GM21515 (cell line): ENCODE measurements at regions not wholly inside any gene's neighbourhood (a gene's known extent, or its start where the extent isn't known, plus 50 kb on each side); places are given as distances from the start of the nearest gene placed in this dataset.

ENCODE experiments used
- ATAC-seq: cut with Tn5 transposase; IDR thresholded peaks from one replicate; pipeline ENCODE4 v1.9.1; 2021; ENCODE audit not compliant: unreplicated experiment

DNA sequence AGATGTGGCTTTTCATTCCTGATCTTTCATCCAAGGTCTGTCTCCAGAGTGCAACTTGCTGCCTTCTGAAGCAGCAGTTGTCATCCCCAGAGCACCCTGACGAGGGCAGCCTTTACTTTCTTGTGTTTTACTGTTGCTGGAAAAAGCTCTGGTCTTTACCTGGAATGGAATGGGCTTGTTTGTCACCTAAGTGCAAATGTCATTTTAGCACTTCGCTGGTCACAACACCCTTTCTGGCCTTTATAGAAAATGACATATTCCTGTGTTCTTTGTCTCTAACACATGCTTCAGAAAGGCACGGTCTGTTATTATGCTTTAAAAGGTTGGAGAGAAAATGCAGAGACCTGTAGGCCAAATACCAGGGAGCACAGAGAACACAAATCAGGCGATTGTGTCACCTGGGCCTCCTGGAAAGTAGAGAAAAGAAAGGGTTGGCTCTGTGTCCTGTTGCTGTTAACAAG is 332.7 kb upstream of the IGFBP7 start:
- ATAC-seq: no peak

- no peak for ATAC-seq
Observed at GRCh38 chr4:57442241-57442640, 332.1 kb upstream of the IGFBP7 start.

DNA sequence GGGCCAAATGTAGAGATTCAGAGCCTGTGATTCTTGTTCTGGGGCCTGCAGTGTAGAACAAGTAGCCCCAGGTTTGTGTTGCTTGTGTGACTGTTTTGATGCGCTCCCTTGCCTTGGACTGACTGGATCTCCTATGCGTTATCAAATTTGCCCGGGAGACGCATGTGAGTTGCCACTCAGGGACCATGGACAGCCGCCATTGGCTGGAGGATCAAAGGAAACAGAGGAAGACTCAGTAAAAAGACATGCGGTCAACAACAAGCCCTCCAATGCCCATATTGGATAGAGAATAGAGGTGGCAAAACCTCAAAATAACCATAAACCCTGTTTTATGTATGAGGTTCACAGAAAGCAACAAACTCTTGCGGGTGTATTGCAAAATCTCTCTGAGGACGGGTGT is 327.5 kb upstream of the IGFBP7 start:
- no peak for ATAC-seq

GRCh38 chr4:57435300-57435699 is 325.1 kb upstream of the IGFBP7 start:
- ATAC-seq: no peak

DNA sequence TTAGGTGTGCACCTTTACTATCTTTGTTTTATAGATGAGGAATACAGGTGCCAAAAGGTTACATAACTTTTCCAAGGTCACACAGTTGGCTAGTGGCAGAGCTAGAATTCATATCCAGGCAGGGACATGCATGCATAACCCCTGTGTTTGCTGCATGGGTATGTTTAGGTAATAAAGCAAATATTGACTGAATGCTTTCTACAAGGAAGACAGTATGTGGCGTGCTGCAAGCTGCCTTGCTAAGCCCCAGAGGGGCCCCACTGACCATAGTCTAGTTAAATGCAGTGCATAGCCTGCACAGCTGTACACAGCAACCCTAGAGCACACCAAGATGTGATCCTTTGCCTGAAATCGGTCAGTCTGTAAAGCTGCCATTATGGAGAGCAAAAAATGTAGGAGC is 320.5 kb upstream of the IGFBP7 start:
- no peak for ATAC-seq

- peak; percentile 83 for ATAC-seq
Observed at GRCh38 chr4:57426779-57427395, 316.7 kb upstream of the IGFBP7 start.

DNA sequence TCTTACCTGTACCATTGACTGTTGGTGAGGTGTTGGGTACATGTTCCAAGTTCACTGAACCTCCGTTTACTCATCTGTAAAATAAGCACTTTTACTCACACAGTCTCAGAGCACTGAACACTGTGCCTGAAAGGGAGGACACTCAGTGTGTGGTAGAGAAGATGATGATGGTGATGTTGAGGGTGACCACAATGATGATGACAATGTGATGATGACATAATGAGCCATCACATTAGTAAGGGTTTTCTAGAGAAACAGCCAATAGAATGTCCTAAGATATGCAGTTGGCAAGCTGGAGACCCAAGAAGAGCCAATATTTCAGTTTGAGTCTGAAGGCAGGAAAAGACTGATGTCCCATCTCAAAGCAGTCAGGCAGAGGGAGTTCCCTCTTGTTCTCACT is 315.4 kb upstream of the IGFBP7 start:
- ATAC-seq: no peak

DNA sequence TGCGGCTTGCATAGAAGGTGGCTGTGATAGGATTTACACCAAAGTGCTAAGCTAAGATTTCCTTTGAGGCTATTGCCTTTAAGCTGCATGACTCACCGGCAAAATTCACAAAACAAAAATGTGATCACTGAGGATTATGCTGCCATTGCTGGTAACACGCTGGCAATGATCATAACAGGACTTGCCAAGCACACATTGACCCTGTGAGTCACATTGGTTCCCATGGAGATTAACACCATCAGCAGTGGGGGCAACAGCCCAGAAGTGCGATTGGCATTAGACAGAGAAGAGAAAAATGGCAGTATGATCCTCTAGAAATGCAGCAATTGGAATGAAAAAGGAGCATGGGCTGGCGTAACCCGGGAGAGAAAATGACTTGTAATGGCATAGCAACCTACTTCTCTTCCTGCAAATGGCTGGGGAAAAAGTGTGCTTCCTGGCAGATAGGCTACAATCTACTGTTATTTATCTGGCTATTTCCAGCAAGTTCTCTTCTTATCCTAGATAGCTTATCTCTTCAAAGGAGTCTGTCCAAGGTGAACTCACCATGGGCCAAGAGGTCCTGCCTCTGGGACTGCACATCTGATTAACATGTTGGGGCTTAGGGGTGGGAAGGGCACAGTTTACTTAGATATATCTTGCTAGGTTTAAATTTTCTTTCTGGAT is 314.2 kb upstream of the IGFBP7 start:
- ATAC-seq: no peak

GRCh38 chr4:57418133-57418532 is 307.9 kb upstream of the IGFBP7 start:
- ATAC-seq: no peak

GRCh38 chr4:57412259-57413054 is 302.3 kb upstream of the IGFBP7 start:
- no peak for ATAC-seq

DNA sequence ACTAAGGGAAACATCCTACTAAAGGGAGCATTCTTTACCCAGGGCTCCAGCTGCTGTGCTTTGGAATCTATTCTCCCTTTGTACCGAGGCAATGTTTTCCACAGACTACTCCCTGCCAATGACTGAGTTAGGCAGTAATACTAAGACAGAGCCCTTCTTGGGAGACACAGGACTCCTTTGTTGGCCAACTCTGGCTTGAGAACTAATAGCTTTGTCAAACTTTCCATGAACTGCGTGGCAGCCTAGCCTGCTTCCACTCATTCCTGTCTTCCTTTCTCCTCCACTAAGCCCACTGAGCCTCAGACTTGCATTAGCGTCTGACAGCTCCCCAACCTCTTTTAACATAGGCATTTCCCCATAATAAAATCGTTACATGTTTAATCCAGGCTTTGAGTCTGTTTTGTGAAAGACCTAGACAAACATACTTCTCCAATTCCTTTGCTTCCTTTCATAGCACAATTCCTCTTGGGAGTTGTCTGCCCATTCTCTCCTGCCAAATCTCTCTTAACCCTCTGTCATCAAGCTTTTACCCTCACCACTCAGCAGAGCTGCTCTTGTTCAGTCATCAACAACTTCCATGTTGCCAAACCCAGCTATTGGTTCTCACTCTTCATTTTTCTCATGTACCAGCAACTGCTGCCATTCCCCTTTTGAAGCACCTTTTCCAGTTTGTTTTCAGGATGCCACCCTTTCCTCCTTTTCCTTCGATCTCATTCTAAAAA is 300.3 kb upstream of the IGFBP7 start:
- no peak for ATAC-seq

DNA sequence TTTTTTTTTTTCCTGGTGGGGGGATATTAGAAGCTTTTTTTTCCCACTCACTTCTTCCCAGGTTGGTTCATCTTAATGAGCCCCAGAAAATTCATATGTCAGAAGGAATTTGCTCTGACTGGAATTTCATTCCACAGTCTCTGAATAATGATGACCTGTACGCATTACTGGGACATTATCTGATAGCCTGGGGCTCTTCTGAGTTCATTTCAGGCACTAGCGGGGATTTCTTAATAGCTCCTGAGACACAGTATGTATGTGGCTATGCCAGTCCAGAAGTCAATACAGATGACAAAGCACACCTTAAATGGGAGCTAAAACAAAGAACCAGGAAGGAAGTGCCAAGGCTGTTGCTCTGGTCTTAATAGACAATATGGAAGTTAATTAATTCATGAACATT is 295.2 kb upstream of the IGFBP7 start:
- ATAC-seq: no peak

- no peak for ATAC-seq
Observed at GRCh38 chr4:57404483-57404882, 294.3 kb upstream of the IGFBP7 start.

- no peak for ATAC-seq
Observed at GRCh38 chr4:57403591-57403990, 293.4 kb upstream of the IGFBP7 start.

GRCh38 chr4:57401586-57401985 is 291.4 kb upstream of the IGFBP7 start:
- no peak for ATAC-seq

DNA sequence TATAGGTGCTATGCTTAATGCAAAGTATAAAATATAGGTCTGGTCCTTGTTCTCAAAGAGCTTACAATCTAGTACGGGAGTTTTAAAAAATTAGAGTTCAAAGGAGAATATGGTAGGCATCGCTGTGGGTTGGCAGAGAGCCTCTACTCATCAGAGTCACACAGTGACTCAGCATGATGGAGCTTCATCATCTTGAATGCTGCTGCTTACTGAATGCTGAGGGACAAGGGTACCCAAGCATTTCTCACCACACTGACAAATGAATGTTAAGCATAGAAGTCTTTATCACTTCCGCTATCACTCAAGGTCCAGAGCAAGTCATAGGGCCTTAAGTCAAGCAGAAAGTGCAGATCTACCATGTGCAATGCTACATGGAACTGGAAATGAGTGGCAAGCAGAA is 268.6 kb upstream of the IGFBP7 start:
- no peak for ATAC-seq

GRCh38 chr4:57374866-57375595 is 264.8 kb upstream of the IGFBP7 start:
- ATAC-seq: no peak

DNA sequence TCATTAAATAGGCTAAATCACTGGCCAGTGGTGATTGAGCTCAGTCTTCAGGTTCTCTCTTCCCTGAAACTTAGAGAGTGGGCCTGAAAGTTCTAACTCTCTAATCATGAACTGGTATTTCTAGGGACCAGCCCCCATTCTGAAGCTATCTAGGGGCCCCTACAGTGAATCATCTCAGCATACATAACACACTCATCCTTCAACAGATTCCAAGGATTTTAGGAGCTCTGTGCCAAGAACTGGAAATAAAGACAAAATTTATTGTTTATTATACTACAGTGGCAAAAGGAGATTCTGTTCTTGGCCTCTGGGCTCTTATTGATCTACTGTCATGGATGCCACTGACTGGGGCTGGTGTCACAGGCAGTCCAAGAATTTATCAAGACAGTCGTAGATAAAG is 263.8 kb upstream of the IGFBP7 start:
- no peak for ATAC-seq

DNA sequence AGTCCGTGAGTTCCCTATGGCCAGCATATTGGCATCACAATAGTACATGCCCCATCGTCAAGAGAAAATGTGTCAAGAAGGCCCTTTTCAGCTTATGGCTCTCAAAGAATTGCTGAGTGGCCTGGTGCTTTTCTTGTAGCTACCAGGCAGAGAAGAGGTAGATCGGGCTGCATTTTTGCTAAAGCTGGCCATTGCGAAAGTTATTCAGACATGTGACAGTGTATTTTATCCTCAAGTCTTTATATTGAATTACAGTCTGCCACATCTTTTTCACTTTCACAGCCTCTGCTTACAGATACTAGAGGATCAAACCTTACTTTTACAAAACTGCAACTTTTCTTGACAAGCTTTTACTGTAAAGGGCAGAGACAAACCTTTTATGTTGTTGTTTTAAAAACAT is 261.5 kb upstream of the IGFBP7 start:
- no peak for ATAC-seq

GRCh38 chr4:57370691-57371090 is 260.5 kb upstream of the IGFBP7 start:
- no peak for ATAC-seq

GRCh38 chr4:57369446-57369845 is 259.3 kb upstream of the IGFBP7 start:
- ATAC-seq: no peak
